KBM-7 (cell line): ENCODE measurements at regions not wholly inside any gene's neighbourhood (a gene's known extent, or its start where the extent isn't known, plus 50 kb on each side); places are given as distances from the start of the nearest gene placed in this dataset.

Experiments
- DNase-seq: peaks from one replicate; pipeline ENCODE4 v3.0.0-alpha.2; 2015
- in situ Hi-C: fragments of 300-500 bp; cut with MboI; formaldehyde crosslinking; loops from 2 replicates; pipeline ENCODE4 v1.14.3; 2020; ENCODE audit warnings: low sequenced_read_pairs, low pct_unique_long_range_greater_than_20kb, mixed read lengths

- in situ Hi-C loops, result no loop called here
- no peak for DNase-seq
These were observed 706.3 kb downstream of the KCTD16 start for GRCh38 chr5:144876990-144877389.

GRCh38 chr5:144873076-144873475 is 702.4 kb downstream of the KCTD16 start:
- in situ Hi-C loops, result no loop called here
- DNase-seq, result no peak

- in situ Hi-C loops, result no loop called here
- DNase-seq, result no peak
These were observed 693.4 kb downstream of the KCTD16 start for GRCh38 chr5:144864118-144864517.

GRCh38 chr5:144857454-144857853 is 686.8 kb downstream of the KCTD16 start:
- no peak for DNase-seq
- in situ Hi-C loops, result no loop called here

GRCh38 chr5:144844086-144844485 is 673.4 kb downstream of the KCTD16 start:
- in situ Hi-C loops, result no loop called here
- no peak for DNase-seq

GRCh38 chr5:144832416-144832815 is 661.7 kb downstream of the KCTD16 start:
- in situ Hi-C loops, result no loop called here
- DNase-seq, result no peak

GRCh38 chr5:144831650-144832049 is 661.0 kb downstream of the KCTD16 start:
- in situ Hi-C loops, result no loop called here
- DNase-seq, result no peak

GRCh38 chr5:144822503-144822902 is 651.8 kb downstream of the KCTD16 start:
- DNase-seq, result no peak
- in situ Hi-C loops, result no loop called here

- in situ Hi-C loops, result no loop called here
- no peak for DNase-seq
These were observed 649.6 kb downstream of the KCTD16 start for GRCh38 chr5:144820278-144820677.

GRCh38 chr5:144815131-144815530 is 644.5 kb downstream of the KCTD16 start:
- in situ Hi-C loops, result no loop called here
- no peak for DNase-seq

GRCh38 chr5:144812763-144813162 is 642.1 kb downstream of the KCTD16 start:
- in situ Hi-C loops, result no loop called here
- DNase-seq, result no peak

- DNase-seq, result no peak
- in situ Hi-C loops, result no loop called here
These were observed 629.5 kb downstream of the KCTD16 start for GRCh38 chr5:144800169-144800568.

GRCh38 chr5:144798595-144798994 is 627.9 kb downstream of the KCTD16 start:
- in situ Hi-C loops, result no loop called here

GRCh38 chr5:144794922-144795321 is 624.2 kb downstream of the KCTD16 start:
- DNase-seq, result no peak
- in situ Hi-C loops, result no loop called here

More at GRCh38 chr5:144798595-144798994, 627.9 kb downstream of the KCTD16 start:
- no peak for DNase-seq

- DNase-seq, result no peak
- in situ Hi-C loops, result no loop called here
These were observed 617.9 kb downstream of the KCTD16 start for GRCh38 chr5:144788556-144788955.

GRCh38 chr5:144788046-144788445 is 617.4 kb downstream of the KCTD16 start:
- in situ Hi-C loops, result no loop called here
- DNase-seq, result no peak

- DNase-seq, result no peak
- in situ Hi-C loops, result no loop called here
These were observed 608.7 kb downstream of the KCTD16 start for GRCh38 chr5:144779368-144779767.

GRCh38 chr5:144778561-144778960 is 607.9 kb downstream of the KCTD16 start:
- in situ Hi-C loops, result no loop called here
- DNase-seq, result no peak

- no peak for DNase-seq
- in situ Hi-C loops, result no loop called here
These were observed 603.5 kb downstream of the KCTD16 start for GRCh38 chr5:144774197-144774596.

- in situ Hi-C loops, result no loop called here
These were observed 603.0 kb downstream of the KCTD16 start for GRCh38 chr5:144773628-144774027.

GRCh38 chr5:144771802-144772201 is 601.1 kb downstream of the KCTD16 start:
- DNase-seq, result no peak
- in situ Hi-C loops, result no loop called here

More at GRCh38 chr5:144773628-144774027, 603.0 kb downstream of the KCTD16 start:
- DNase-seq, result no peak

GRCh38 chr5:144742361-144742760 is 571.7 kb downstream of the KCTD16 start:
- DNase-seq, result no peak
- in situ Hi-C loops, result no loop called here
